ENCODE measurements at regions not wholly inside any gene's neighbourhood (a gene's known extent, or its start where the extent isn't known, plus 50 kb on each side); places are given as distances from the start of the nearest gene placed in this dataset.

DNA sequence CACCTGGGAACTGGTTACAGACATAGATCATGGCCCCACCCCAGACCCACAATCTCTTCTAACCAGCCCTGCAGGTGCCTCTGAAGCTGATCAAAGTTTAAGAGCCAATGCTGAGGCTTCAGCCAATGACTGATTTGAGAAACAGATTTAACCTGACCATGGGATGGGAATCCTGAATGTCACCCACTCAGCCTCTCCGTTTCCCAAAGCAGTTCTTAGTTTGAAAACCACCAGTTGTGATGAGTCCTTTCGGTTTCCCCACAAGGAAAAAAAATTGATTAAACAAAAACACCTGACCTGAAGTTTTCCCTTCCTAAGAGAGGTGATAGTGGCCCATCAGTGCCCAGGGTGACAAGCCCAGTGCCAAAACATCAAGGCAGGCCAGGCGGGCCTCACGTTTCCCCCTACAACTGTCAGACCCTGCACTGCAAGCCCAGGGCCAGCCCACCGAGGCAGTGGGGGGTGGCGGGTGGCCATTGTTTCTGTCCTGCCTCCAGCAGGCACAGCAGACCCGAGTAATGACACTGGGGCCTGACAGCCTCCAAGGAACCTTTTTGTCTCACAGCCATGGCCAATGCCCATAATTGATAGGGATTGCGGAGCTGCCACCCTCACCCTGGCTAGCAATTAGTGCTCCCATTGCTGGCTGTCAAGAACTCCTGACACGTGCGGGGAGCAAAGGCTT, 75.4 kb upstream of the ZMIZ1 start:
- no peak for DNase-seq (ENCODE audit: low spot score)
- intact Hi-C loops (cut with micrococcal nuclease; ENCODE audit: unreplicated experiment): no loop called here
- Histone ChIP-seq H4K20me1 (ENCODE audit: insufficient read depth, low read length) (no peaks in the 10 kb centered on the region), H3K79me2 (ENCODE audit: insufficient read depth, low read depth, low read length) (no peaks in the 10 kb centered on the region), H3K9me2 (ENCODE audit: insufficient read depth, low read length) (no peaks in the 10 kb centered on the region), H3K4me1 (ENCODE audit: insufficient read depth, low read length, poor library complexity, severe bottlenecking) (peaks cover 65% of the 10 kb centered on the region), H3K36me3 (ENCODE audit: insufficient read depth, low read length) (no peaks in the 10 kb centered on the region), H2AFZ (ENCODE audit: low read length) (peak overlapping the region; percentile 78; the same call in 1 of the 2 replicates), H3K4me3 (ENCODE audit: low read depth, low read length, poor library complexity, severe bottlenecking) (no peak overlapping the region), H3K4me2 (ENCODE audit: low read length) (peak overlapping the region; percentile 58; the same call in 1 of the 2 replicates), H3K27ac (ENCODE audit: low read depth, low read length, poor library complexity, severe bottlenecking) (peak overlapping the region; percentile 46), H3K9me3 (ENCODE audit: low read length) (no peaks in the 10 kb centered on the region)
- TF ChIP-seq, protein P1, sequence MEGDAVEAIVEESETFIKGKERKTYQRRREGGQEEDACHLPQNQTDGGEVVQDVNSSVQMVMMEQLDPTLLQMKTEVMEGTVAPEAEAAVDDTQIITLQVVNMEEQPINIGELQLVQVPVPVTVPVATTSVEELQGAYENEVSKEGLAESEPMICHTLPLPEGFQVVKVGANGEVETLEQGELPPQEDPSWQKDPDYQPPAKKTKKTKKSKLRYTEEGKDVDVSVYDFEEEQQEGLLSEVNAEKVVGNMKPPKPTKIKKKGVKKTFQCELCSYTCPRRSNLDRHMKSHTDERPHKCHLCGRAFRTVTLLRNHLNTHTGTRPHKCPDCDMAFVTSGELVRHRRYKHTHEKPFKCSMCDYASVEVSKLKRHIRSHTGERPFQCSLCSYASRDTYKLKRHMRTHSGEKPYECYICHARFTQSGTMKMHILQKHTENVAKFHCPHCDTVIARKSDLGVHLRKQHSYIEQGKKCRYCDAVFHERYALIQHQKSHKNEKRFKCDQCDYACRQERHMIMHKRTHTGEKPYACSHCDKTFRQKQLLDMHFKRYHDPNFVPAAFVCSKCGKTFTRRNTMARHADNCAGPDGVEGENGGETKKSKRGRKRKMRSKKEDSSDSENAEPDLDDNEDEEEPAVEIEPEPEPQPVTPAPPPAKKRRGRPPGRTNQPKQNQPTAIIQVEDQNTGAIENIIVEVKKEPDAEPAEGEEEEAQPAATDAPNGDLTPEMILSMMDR (conservative IDR thresholded peaks at IDR 0.05; ENCODE audit: low read length): no peak
- TF ChIP-seq EZH2phosphoT487 (IDR thresholded peaks at IDR 0.05; ENCODE audit: borderline replicate concordance, low read depth, low read length): no peak
- ChIA-PET POLR2A (interaction anchor here (0.6 kb wide), 1 partner anchor 35 kb away, joined by 4 read pairs; no protein-coding TSS in a partner anchor), CTCF (ENCODE audit: unreplicated experiment) (no interaction called here)
- no TSS peak for BruUV-seq (replicated peaks)

DNA sequence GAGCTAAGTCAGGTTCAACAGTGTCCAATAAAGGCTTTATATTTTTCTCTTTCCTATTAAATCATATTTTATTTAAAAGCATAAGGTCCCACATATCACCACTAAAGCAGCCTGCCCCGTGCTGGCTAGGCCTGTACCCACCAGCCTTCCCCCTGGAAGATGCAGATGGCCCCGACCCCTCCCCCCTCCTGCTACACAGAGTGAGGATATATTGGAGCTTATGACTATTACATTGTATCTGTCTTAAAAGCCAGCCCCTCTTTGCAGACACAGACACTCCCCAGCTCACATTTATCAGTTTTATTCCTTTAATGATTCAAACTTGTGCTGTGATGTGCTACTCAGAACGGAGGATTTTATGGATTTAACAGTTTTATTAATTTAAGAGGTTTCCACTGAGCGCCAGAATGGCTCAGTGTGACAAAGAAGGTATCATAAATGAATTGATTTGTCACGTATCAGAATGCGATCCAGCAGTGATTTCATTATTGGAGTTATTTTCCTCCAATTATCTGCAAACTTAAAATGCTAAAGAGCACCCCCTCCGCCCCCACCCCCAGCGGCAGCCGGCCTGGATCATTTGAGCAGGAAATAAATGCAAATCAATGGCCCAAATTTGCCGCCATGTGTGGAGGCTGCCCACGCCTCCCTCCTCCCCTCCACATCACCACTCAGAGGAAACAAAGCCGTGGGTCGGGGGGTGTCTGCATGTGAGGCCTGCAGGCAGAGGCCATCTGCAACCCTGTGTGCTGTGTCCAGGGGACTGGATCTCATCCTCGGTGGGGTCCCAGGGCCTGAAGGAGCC, 72.6 kb upstream of the ZMIZ1 start:
- DNase-seq (ENCODE audit: low spot score): peak; percentile 38
- no peaks in the 10 kb centered on the region for H4K20me1 ChIP-seq (ENCODE audit: insufficient read depth, low read length)
- H3K4me2 ChIP-seq (ENCODE audit: low read length): peak overlapping the region; percentile 82
- no TSS peak for BruUV-seq (replicated peaks)
- TF ChIP-seq EZH2phosphoT487 (IDR thresholded peaks at IDR 0.05; ENCODE audit: borderline replicate concordance, low read depth, low read length): no peak
- TF ChIP-seq, protein P1 (conservative IDR thresholded peaks at IDR 0.05; ENCODE audit: low read length): no peak
- H3K36me3 ChIP-seq (ENCODE audit: insufficient read depth, low read length): no peaks in the 10 kb centered on the region
- peaks cover 59% of the 10 kb centered on the region for H3K4me1 ChIP-seq (ENCODE audit: insufficient read depth, low read length, poor library complexity, severe bottlenecking)
- H3K4me3 ChIP-seq (ENCODE audit: low read depth, low read length, poor library complexity, severe bottlenecking): peak overlapping the region; percentile 46
- peak overlapping the region; percentile 77; the same call in 1 of the 2 replicates for H2AFZ ChIP-seq (ENCODE audit: low read length)
- ChIA-PET POLR2A (no interaction called here), CTCF (ENCODE audit: unreplicated experiment) (interaction anchor here (0.6 to 1.0 kb wide), 5 partner anchors 16 to 1193 kb away, joined by 4 to 10 read pairs (median 6); no protein-coding TSS in a partner anchor)
- no peak overlapping the region for H3K27ac ChIP-seq (ENCODE audit: low read depth, low read length, poor library complexity, severe bottlenecking)
- no peaks in the 10 kb centered on the region for H3K79me2 ChIP-seq (ENCODE audit: insufficient read depth, low read depth, low read length)
- no peaks in the 10 kb centered on the region for H3K9me3 ChIP-seq (ENCODE audit: low read length)
- no peaks in the 10 kb centered on the region for H3K9me2 ChIP-seq (ENCODE audit: insufficient read depth, low read length)
- intact Hi-C loops (cut with micrococcal nuclease; ENCODE audit: unreplicated experiment): no loop called here

All from OCI-LY7 (cell line).